MCF 10A (cell line): ENCODE measurements at regions not wholly inside any gene's neighbourhood (a gene's known extent, or its start where the extent isn't known, plus 50 kb on each side); places are given as distances from the start of the nearest gene placed in this dataset.

Experiments
- BruUV-seq: library from RNA; stranded (reverse); fragments of 400-500 nt; replicated peaks from 2 replicates; lab custom pipeline; 2021; lab: Mats Ljungman, UMichigan
- CTCF ChIA-PET: fragments of 300-600 bp; sonication (Branson Sonifier 250); formaldehyde crosslinking; extraction: SDS; loops from one replicate; lab custom pipeline; 2021; ENCODE audit warnings: antibody characterized with exemption, inconsistent platforms; lab: Yijun Ruan, JAX
- POLR2A ChIA-PET: fragments of 300-600, 350-650 bp; sonication (Branson Sonifier 250); formaldehyde crosslinking; extraction: SDS; loops from one replicate; lab custom pipeline; 2020; ENCODE audit warnings: antibody characterized with exemption, inconsistent platforms; lab: Yijun Ruan, JAX
- DNase-seq: peaks from one replicate; pipeline ENCODE4 v3.0.0-alpha.2; 2018; ENCODE audit not compliant: unreplicated experiment
- H3K27ac Mint-ChIP-seq: one replicate; pipeline ENCODE4 v1.8.0; 2022; ENCODE audit warnings: mild to moderate bottlenecking, low read depth, mixed read lengths; ENCODE audit not compliant: unreplicated experiment
- H3K27me3 Mint-ChIP-seq: one replicate; pipeline ENCODE4 v1.8.0; 2022; ENCODE audit warnings: mixed read lengths; ENCODE audit not compliant: insufficient read depth, unreplicated experiment
- H3K36me3 Mint-ChIP-seq: one replicate; pipeline ENCODE4 v1.8.0; 2022; ENCODE audit warnings: mild to moderate bottlenecking, moderate library complexity, mixed read lengths; ENCODE audit not compliant: insufficient read depth, unreplicated experiment
- H3K4me1 Mint-ChIP-seq: one replicate; pipeline ENCODE4 v1.8.0; 2022; ENCODE audit warnings: mixed read lengths; ENCODE audit not compliant: insufficient read depth, unreplicated experiment
- H3K4me3 Mint-ChIP-seq: one replicate; pipeline ENCODE4 v1.8.0; 2022; ENCODE audit warnings: mild to moderate bottlenecking, moderate library complexity, mixed read lengths; ENCODE audit not compliant: unreplicated experiment
- H3K9me3 Mint-ChIP-seq: one replicate; pipeline ENCODE4 v1.8.0; 2022; ENCODE audit warnings: mixed read lengths; ENCODE audit not compliant: unreplicated experiment
- intact Hi-C: fragments of 100-400 bp; cut with micrococcal nuclease; formaldehyde crosslinking; loops from 2 replicates; pipeline ENCODE4 v1.14.1; 2022
- TF ChIP-seq, protein P1 (sequence below): fragments of 200-600 bp; IDR thresholded peaks from one replicate; pipeline ENCODE4 v1.8.0; 2022; ENCODE audit warnings: antibody characterized with exemption, mild to moderate bottlenecking; ENCODE audit not compliant: unreplicated experiment

DNA sequence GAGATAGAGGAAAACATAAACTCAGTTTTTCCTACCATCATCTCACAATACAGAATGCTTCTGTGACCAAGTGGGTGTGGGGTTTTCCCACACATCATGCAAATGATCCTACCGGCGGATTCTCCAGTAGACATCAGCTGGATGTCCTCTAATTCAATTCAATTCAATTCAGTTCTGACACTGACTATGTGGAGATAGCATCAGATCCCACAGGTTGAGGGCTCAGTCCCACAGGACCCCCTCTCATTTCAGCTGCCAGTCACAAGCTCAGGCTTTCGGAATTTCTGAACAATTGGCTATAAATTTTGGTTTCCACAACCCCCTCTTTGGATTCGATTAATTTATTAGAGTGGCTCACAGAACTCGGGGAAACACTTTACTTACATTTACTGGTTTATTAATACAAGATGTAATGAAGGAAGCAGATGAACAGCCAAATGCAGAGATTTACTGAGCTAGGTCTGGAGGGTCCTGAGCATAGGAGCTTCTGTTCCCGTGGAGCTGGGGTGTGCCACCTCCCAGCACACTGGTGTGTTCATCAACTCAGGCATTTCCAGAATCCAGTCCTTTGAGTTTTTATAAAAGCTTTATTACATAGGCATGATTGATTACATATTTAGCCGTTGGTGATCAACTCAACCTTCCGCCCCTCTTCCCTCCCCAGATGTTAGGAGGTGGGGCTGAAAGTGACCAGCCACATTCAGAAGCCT lies 350.1 kb downstream of the MYCN start:
- peaks cover 15% of the 10 kb centered on the region for H3K27me3 Mint-ChIP-seq
- BruUV-seq, result no TSS peak

DNA sequence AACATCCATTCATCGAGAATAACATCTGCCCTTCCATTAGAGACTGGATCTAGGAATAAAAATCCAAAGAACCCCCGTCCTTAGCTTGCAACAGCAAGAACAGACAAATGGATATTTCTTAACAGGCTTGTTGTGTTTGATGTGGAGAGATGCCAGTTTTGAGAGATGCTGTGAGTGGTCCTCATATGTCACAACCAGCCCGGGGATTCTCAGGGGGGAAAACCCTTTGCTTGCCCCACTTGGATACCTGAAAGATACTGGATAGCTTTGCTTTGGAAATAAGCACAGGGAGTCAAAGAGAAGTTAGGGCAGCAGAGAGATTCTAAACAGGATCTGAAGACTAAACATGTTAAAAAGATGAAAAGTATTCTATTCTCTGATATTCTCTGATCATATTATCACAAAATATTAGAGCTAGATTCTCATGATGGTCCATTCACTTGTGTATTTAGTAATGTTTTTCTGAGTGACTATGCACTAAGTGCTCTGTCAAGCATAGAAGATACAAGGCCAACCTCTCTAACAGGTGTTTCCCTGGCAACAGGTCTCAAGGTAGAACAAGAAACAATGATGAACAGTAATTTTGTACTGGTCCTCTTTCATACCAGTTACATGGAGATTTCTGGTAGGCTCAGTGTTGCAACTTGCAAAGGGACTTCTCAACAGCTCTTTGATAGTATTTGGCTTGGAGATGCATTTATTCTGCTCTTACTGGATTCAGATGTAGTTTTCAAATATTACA lies 348.2 kb downstream of the MYCN start:
- DNase-seq, result no peak
- ChIA-PET POLR2A (no interaction called here), CTCF (interaction anchor here (0.6 to 1.0 kb wide), 2 partner anchors 15 to 343 kb away, joined by 3 read pairs; no protein-coding TSS in a partner anchor)
- Mint-ChIP-seq H3K4me1 (no peaks in the 10 kb centered on the region), H3K36me3 (no peaks in the 10 kb centered on the region), H3K27me3 (peaks cover 15% of the 10 kb centered on the region), H3K4me3 (no peak overlapping the region), H3K9me3 (no peaks in the 10 kb centered on the region), H3K27ac (no peak overlapping the region)
- intact Hi-C loops, result no loop called here
- TF ChIP-seq, protein P1, sequence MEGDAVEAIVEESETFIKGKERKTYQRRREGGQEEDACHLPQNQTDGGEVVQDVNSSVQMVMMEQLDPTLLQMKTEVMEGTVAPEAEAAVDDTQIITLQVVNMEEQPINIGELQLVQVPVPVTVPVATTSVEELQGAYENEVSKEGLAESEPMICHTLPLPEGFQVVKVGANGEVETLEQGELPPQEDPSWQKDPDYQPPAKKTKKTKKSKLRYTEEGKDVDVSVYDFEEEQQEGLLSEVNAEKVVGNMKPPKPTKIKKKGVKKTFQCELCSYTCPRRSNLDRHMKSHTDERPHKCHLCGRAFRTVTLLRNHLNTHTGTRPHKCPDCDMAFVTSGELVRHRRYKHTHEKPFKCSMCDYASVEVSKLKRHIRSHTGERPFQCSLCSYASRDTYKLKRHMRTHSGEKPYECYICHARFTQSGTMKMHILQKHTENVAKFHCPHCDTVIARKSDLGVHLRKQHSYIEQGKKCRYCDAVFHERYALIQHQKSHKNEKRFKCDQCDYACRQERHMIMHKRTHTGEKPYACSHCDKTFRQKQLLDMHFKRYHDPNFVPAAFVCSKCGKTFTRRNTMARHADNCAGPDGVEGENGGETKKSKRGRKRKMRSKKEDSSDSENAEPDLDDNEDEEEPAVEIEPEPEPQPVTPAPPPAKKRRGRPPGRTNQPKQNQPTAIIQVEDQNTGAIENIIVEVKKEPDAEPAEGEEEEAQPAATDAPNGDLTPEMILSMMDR, result no peak
- no TSS peak for BruUV-seq

More for the DNA sequence above, 350.1 kb downstream of the MYCN start:
- DNase-seq, result no peak
- Mint-ChIP-seq H3K4me3 (no peak overlapping the region), H3K4me1 (no peaks in the 10 kb centered on the region), H3K36me3 (no peaks in the 10 kb centered on the region), H3K27ac (no peak overlapping the region), H3K9me3 (no peaks in the 10 kb centered on the region)
- intact Hi-C loops, result loop anchor here (5.0 kb wide), 1 partner anchor 197 kb away; no protein-coding TSS in a partner anchor
- ChIA-PET POLR2A (no interaction called here), CTCF (interaction anchor here (0.9 to 2.7 kb wide), 2 partner anchors 9 to 350 kb away, joined by 4 to 14 read pairs; partner anchors contain the start of gene MYCN)
- TF ChIP-seq, protein P1, result no peak

DNA sequence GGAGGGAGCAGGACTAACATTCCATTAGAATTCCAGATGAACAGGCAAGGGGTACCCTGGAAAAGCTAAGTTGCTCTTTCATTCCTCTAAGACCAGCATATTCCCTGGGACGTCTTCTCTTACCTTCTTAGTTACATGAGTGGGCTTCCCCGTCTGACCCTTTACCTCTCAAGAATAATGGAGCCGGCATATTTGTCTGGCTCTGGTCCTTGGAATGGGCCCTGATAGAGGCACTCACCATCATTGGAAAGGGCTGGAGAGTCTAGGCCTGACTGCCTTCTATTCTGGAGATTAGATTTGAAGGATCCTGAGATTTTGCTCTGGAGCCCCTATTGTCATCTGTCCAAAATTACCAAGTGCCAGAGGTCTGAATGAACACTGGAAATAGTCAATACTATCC lies 347.5 kb downstream of the MYCN start:
- DNase-seq, result no peak
- ChIA-PET CTCF (no interaction called here), POLR2A (no interaction called here)
- Mint-ChIP-seq H3K27ac (no peak overlapping the region), H3K4me3 (no peak overlapping the region), H3K27me3 (peaks cover 15% of the 10 kb centered on the region), H3K36me3 (peaks cover 5% of the 10 kb centered on the region), H3K4me1 (no peaks in the 10 kb centered on the region), H3K9me3 (no peaks in the 10 kb centered on the region)
- BruUV-seq, result no TSS peak
- TF ChIP-seq, protein P1, result no peak
- intact Hi-C loops, result no loop called here

DNA sequence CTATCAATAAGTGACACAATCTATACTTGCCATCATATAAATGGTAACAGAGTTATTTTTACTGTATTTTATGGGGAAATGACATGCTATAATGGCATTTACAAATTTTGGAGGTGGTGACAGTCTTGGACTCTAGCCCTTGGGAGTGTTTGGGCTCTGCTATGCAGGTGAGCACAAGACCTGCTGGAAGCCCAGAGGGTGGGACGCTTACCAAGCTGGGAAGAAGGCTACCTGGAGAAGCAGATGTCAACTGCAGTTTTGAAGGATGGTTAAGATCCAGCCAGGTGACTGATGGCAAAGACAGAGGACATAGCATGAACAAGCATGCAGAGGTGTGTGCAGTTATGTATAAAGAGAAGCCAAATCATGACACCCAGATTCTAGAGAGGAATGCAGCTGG lies 346.9 kb downstream of the MYCN start:
- CTCF ChIA-PET, result no interaction called here
- POLR2A ChIA-PET, result no interaction called here
- TF ChIP-seq, protein P1, result no peak

More for the DNA sequence above, 346.9 kb downstream of the MYCN start:
- Mint-ChIP-seq H3K9me3 (no peaks in the 10 kb centered on the region), H3K4me3 (no peak overlapping the region), H3K36me3 (peaks cover 5% of the 10 kb centered on the region), H3K4me1 (no peaks in the 10 kb centered on the region), H3K27ac (no peak overlapping the region), H3K27me3 (peaks cover 15% of the 10 kb centered on the region)
- intact Hi-C loops, result no loop called here
- no peak for DNase-seq
- BruUV-seq, result no TSS peak
